ENCODE measurements at regions not wholly inside any gene's neighbourhood (a gene's known extent, or its start where the extent isn't known, plus 50 kb on each side); places are given as distances from the start of the nearest gene placed in this dataset.
"Not testable (repeated sequence)": the region's sequence is repeated elsewhere in the genome, so short reads cannot be mapped to it uniquely, and the experiment has no call there.

GRCh38 chr4:93908778-93909177 is 80.2 kb downstream of the ATOH1 start:
- no peaks in the 10 kb centered on the region for H3K36me3 ChIP-seq
- H3K27me3 ChIP-seq = no peaks in the 10 kb centered on the region
- H3K9me3 ChIP-seq = no peaks in the 10 kb centered on the region
- no peak for DNase-seq
- no peak overlapping the region for H3K27ac ChIP-seq
- intact Hi-C loops (cut with DNase I; ENCODE audit: low total_unique reads) = no loop called here
- H3K4me1 ChIP-seq = no peaks in the 10 kb centered on the region
- H3K4me3 ChIP-seq = no peak overlapping the region
- TF ChIP-seq, protein P1, sequence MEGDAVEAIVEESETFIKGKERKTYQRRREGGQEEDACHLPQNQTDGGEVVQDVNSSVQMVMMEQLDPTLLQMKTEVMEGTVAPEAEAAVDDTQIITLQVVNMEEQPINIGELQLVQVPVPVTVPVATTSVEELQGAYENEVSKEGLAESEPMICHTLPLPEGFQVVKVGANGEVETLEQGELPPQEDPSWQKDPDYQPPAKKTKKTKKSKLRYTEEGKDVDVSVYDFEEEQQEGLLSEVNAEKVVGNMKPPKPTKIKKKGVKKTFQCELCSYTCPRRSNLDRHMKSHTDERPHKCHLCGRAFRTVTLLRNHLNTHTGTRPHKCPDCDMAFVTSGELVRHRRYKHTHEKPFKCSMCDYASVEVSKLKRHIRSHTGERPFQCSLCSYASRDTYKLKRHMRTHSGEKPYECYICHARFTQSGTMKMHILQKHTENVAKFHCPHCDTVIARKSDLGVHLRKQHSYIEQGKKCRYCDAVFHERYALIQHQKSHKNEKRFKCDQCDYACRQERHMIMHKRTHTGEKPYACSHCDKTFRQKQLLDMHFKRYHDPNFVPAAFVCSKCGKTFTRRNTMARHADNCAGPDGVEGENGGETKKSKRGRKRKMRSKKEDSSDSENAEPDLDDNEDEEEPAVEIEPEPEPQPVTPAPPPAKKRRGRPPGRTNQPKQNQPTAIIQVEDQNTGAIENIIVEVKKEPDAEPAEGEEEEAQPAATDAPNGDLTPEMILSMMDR (IDR thresholded peaks at IDR 0.05) = no peak

- no peaks in the 10 kb centered on the region for H3K9me3 ChIP-seq
- H3K27ac ChIP-seq = no peak overlapping the region
- intact Hi-C loops (cut with DNase I; ENCODE audit: low total_unique reads) = no loop called here
- no peaks in the 10 kb centered on the region for H3K4me1 ChIP-seq
- TF ChIP-seq, protein P1 (IDR thresholded peaks at IDR 0.05) = no peak
- no peaks in the 10 kb centered on the region for H3K36me3 ChIP-seq
- no peak for DNase-seq
- H3K27me3 ChIP-seq = no peaks in the 10 kb centered on the region
- H3K4me3 ChIP-seq = no peak overlapping the region
These were observed 83.1 kb downstream of the ATOH1 start for GRCh38 chr4:93911671-93912070.

- Histone ChIP-seq H3K4me3 (no peak overlapping the region), H3K9me3 (no peaks in the 10 kb centered on the region), H3K36me3 (no peaks in the 10 kb centered on the region), H3K4me1 (no peaks in the 10 kb centered on the region), H3K27me3 (no peaks in the 10 kb centered on the region), H3K27ac (no peak overlapping the region)
- TF ChIP-seq, protein P1 (IDR thresholded peaks at IDR 0.05) = no peak
- DNase-seq = no peak
- intact Hi-C loops (cut with DNase I; ENCODE audit: low total_unique reads) = no loop called here
These were observed 83.6 kb downstream of the ATOH1 start for GRCh38 chr4:93912146-93912545.

DNA sequence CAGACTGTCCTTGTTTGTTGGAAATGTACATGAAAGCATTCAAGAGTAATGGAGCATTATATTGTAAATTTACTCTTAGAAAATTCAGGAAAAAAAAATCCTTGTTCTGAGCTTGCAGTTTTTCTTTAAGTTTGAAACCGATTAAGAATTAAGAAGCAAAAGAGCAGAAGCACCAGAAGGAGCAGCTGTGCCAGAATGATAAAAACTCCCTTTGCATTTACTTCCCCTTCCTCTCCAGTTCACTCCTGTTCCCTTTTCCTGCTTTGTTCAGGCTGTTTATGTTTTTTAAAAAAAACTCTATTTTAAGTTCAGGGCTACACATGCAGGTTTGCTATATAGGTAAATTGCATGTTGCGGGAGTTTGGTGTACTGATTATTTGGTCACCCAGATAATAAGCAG is 90.3 kb downstream of the ATOH1 start:
- intact Hi-C loops (cut with DNase I; ENCODE audit: low total_unique reads) = no loop called here
- no peak overlapping the region for H3K4me3 ChIP-seq
- no peaks in the 10 kb centered on the region for H3K36me3 ChIP-seq
- no peak for DNase-seq
- no peaks in the 10 kb centered on the region for H3K27me3 ChIP-seq
- TF ChIP-seq, protein P1 (IDR thresholded peaks at IDR 0.05) = no peak
- H3K4me1 ChIP-seq = no peaks in the 10 kb centered on the region
- peaks cover 0 to 4% (median 0%) of the 10 kb centered on the region in 3 donors for H3K9me3 ChIP-seq
- H3K27ac ChIP-seq = no peak overlapping the region

DNA sequence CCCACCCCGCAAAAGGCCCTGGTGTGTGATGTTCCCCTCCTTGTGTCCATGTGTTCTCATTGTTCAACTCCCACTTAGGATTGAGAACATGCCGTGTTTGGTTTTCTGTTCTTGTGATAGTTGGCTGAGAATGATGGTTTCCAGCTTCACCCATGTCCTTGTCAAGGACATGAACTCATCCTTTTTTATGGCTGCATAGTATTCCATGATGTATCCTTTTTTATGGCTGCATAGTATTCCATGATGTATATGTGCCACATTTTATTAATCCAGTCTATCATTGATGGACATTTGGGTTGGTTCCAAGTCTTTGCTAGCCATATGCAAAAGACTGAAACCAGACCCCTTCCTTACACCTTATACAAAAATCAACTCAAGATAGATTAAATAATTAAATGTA is 95.0 kb downstream of the ATOH1 start:
- H3K27me3 ChIP-seq; H3K9me3 ChIP-seq; H3K36me3 ChIP-seq; H3K4me3 ChIP-seq; H3K4me1 ChIP-seq; DNase-seq; intact Hi-C loops (cut with DNase I; ENCODE audit: low total_unique reads); H3K27ac ChIP-seq: not testable (repeated sequence)

DNA sequence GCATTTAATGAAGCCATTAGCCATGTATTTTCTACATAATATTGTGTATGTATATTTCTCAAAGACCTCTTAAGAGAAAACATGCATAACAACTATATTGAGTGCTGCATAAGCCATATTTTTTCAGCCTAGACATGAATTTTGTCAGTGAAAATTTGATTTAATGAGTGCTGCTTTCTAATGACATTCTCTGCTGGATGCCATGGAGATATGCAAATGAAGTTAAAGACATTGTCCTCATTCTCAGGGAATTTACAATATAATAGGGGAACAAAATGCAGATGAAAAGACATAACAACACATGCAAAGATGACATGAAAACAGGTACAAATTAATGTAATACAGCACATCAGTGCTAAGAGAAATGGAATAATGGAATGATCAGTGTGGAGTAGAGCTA is 118.7 kb downstream of the ATOH1 start:
- no peak for DNase-seq
- Histone ChIP-seq H3K36me3 (no peaks in the 10 kb centered on the region), H3K4me3 (no peak overlapping the region), H3K27me3 (no peaks in the 10 kb centered on the region), H3K27ac (no peak overlapping the region), H3K4me1 (no peaks in the 10 kb centered on the region), H3K9me3 (no peaks in the 10 kb centered on the region)
- TF ChIP-seq, protein P1 (IDR thresholded peaks at IDR 0.05) = no peak
- intact Hi-C loops (cut with DNase I; ENCODE audit: low total_unique reads) = no loop called here

- DNase-seq; H3K4me1 ChIP-seq; H3K36me3 ChIP-seq; H3K9me3 ChIP-seq; H3K27me3 ChIP-seq; H3K4me3 ChIP-seq; intact Hi-C loops (cut with DNase I; ENCODE audit: low total_unique reads); H3K27ac ChIP-seq: not testable (repeated sequence)
These were observed 121.7 kb downstream of the ATOH1 start for GRCh38 chr4:93950239-93950638.
